Bronchial epithelial cell (primary cell): ENCODE measurements at regions not wholly inside any gene's neighbourhood (a gene's known extent, or its start where the extent isn't known, plus 50 kb on each side); places are given as distances from the start of the nearest gene placed in this dataset.

Experiments
- DNase-seq: peaks from one replicate; pipeline ENCODE4 v3.0.0-alpha.2; 2010; ENCODE audit warnings: low read depth
- FAIRE-seq: peaks from 2 replicates; lab custom pipeline; 2011; peaks lifted over from hg19 to GRCh38; lab: Jason Lieb, UNC
- H3K27me3 ChIP-seq: 2 replicates; pipeline ENCODE4 v1.5.1; 2011; ENCODE audit warnings: low read length; ENCODE audit not compliant: control insufficient read depth, insufficient read depth
- H3K36me3 ChIP-seq: 2 replicates; pipeline ENCODE4 v1.5.1; 2011; ENCODE audit warnings: low read length; ENCODE audit not compliant: control insufficient read depth, insufficient read depth
- H3K4me3 ChIP-seq: 2 replicates; pipeline ENCODE4 v1.5.1; 2011; ENCODE audit warnings: mild to moderate bottlenecking, low read depth, low read length, control low read depth
- CTCF ChIP-seq: IDR thresholded peaks from 2 replicates; pipeline ENCODE4 v1.5.1; 2011; ENCODE audit warnings: mild to moderate bottlenecking, moderate library complexity, low read length, control low read depth, inconsistent platforms; ENCODE audit not compliant: insufficient read depth, severe bottlenecking

GRCh38 chr4:14257903-14258302, 630.4 kb upstream of the BOD1L1 start:
- no peak for TF ChIP-seq CTCF
- no peak for DNase-seq
- H3K36me3 ChIP-seq, result no peaks in the 10 kb centered on the region
- H3K4me3 ChIP-seq, result no peak overlapping the region
- no peaks in the 10 kb centered on the region for H3K27me3 ChIP-seq
- no peak for FAIRE-seq

- DNase-seq, result no peak
- Histone ChIP-seq H3K4me3 (no peak overlapping the region), H3K36me3 (no peaks in the 10 kb centered on the region), H3K27me3 (no peaks in the 10 kb centered on the region)
- no peak for TF ChIP-seq CTCF
- no peak for FAIRE-seq
These were observed 632.4 kb upstream of the BOD1L1 start for GRCh38 chr4:14259936-14260335.

GRCh38 chr4:14260591-14260990, 633.1 kb upstream of the BOD1L1 start:
- Histone ChIP-seq H3K27me3 (no peaks in the 10 kb centered on the region), H3K36me3 (no peaks in the 10 kb centered on the region), H3K4me3 (no peak overlapping the region)
- DNase-seq (no peak), FAIRE-seq (no peak)
- no peak for TF ChIP-seq CTCF

GRCh38 chr4:14262221-14262620, 634.7 kb upstream of the BOD1L1 start:
- H3K27me3 ChIP-seq, result no peaks in the 10 kb centered on the region
- TF ChIP-seq CTCF, result no peak
- FAIRE-seq, result no peak

GRCh38 chr4:14264437-14264836, 636.9 kb upstream of the BOD1L1 start:
- no peak overlapping the region for H3K4me3 ChIP-seq
- peak; percentile 24 for DNase-seq
- H3K36me3 ChIP-seq, result no peaks in the 10 kb centered on the region
- H3K27me3 ChIP-seq, result no peaks in the 10 kb centered on the region
- FAIRE-seq, result no peak
- no peak for TF ChIP-seq CTCF

More at GRCh38 chr4:14262221-14262620, 634.7 kb upstream of the BOD1L1 start:
- Histone ChIP-seq H3K4me3 (no peak overlapping the region), H3K36me3 (no peaks in the 10 kb centered on the region)
- DNase-seq, result no peak

- no peaks in the 10 kb centered on the region for H3K27me3 ChIP-seq
- no peaks in the 10 kb centered on the region for H3K36me3 ChIP-seq
- FAIRE-seq (peak; percentile 50), DNase-seq (no peak)
- no peak overlapping the region for H3K4me3 ChIP-seq
- TF ChIP-seq CTCF, result no peak
These were observed 638.1 kb upstream of the BOD1L1 start for GRCh38 chr4:14265651-14266050.
